HepG2 (cell line): ENCODE measurements at regions not wholly inside any gene's neighbourhood (a gene's known extent, or its start where the extent isn't known, plus 50 kb on each side); places are given as distances from the start of the nearest gene placed in this dataset.

ENCODE experiments used
- ATAC-seq: fragments of 200-7000 bp; cut with Tn5 transposase; 3 replicates; pipeline ENCODE4 v1.9.1; 2020; ENCODE audit warnings: mild to moderate bottlenecking, moderate library complexity
- BruUV-seq: library from RNA; stranded (reverse); fragments of 400-500 nt; replicated peaks from 2 replicates; lab custom pipeline; 2021; lab: Mats Ljungman, UMichigan
- CTCF ChIA-PET: fragments of 300-600 bp; formaldehyde crosslinking; extraction: SDS; loops from one replicate; lab custom pipeline; 2021; ENCODE audit warnings: low total read pairs, inconsistent platforms, low intra/inter-chr PET ratio; lab: Yijun Ruan, JAX
- POLR2A ChIA-PET: fragments of 350-600 bp; sonication (Branson Sonifier 250); formaldehyde crosslinking; loops from one replicate; lab custom pipeline; 2020; ENCODE audit warnings: antibody characterized with exemption, inconsistent platforms; lab: Yijun Ruan, JAX
- DNase-seq: peaks from one replicate; pipeline ENCODE4 v3.0.0-alpha.2; 2015; ENCODE audit warnings: low spot score
- FAIRE-seq: peaks from 3 replicates; lab custom pipeline; 2011; peaks lifted over from hg19 to GRCh38; lab: Jason Lieb, UNC
- H2AFZ ChIP-seq: one replicate; pipeline ENCODE4 v1.6.1; 2011; ENCODE audit warnings: low read length, inconsistent platforms
- H3K27ac ChIP-seq: fragments of 300-600 bp; 3 replicates; pipeline ENCODE4 v1.8.0; 2011; ENCODE audit warnings: mixed run types, mild to moderate bottlenecking, mixed read lengths, low read length, inconsistent platforms; ENCODE audit not compliant: insufficient read depth; ENCODE audit errors: extremely low read length
- H3K27me3 ChIP-seq, 2 experiments: fragments of 200-600 bp in 1 of 2; 2 replicates in 1 of 2; 3 replicates in 1 of 2; pipeline versions ENCODE4 v1.6.0 to v1.8.0; 2011; ENCODE audit warnings: low read length in 2 of 2, mild to moderate bottlenecking in 2 of 2, moderate library complexity in 2 of 2, inconsistent platforms in 1 of 2; ENCODE audit not compliant: insufficient read depth in 2 of 2, control insufficient read depth in 1 of 2
- H3K36me3 ChIP-seq, 2 experiments: fragments of 200-600 bp in 1 of 2; replicated peaks in 1 of 2; 2 replicates in 1 of 2; 3 replicates in 1 of 2; pipeline versions ENCODE4 v1.5.1 to v1.8.0; 2011; ENCODE audit warnings: low read length in 2 of 2, inconsistent platforms in 1 of 2; ENCODE audit not compliant: insufficient read depth in 2 of 2, control insufficient read depth in 1 of 2
- H3K4me1 ChIP-seq: 2 replicates; pipeline ENCODE4 v1.5.1; 2012; ENCODE audit warnings: low read length, inconsistent platforms; ENCODE audit not compliant: insufficient read depth
- H3K4me2 ChIP-seq: 2 replicates; pipeline ENCODE4 v1.6.0; 2011; ENCODE audit warnings: low read depth, low read length, inconsistent platforms
- H3K4me3 ChIP-seq, 3 experiments: fragments of 200-600 bp in 1 of 3; sonication (generic), shearing (Covaris generic) in 1 of 3; replicated peaks in 1 of 3; 2 replicates each; pipeline ENCODE4 v1.5.1; 2011 to 2016; ENCODE audit warnings: low read length in 3 of 3, inconsistent platforms in 2 of 3, low read depth in 2 of 3, mild to moderate bottlenecking in 2 of 3, control low read depth in 1 of 3, mixed read lengths in 1 of 3; ENCODE audit not compliant: insufficient read depth in 1 of 3
- H3K79me2 ChIP-seq: one replicate; pipeline ENCODE4 v1.6.1; 2011; ENCODE audit warnings: low read length, inconsistent platforms; ENCODE audit not compliant: insufficient read depth
- H3K9ac ChIP-seq: 2 replicates; pipeline ENCODE4 v1.6.0; 2011; ENCODE audit warnings: mild to moderate bottlenecking, low read depth, low read length, inconsistent platforms; ENCODE audit not compliant: insufficient read depth
- H3K9me3 ChIP-seq: 2 replicates; pipeline ENCODE4 v1.5.1; 2012; ENCODE audit warnings: mild to moderate bottlenecking, low read length
- H4K20me1 ChIP-seq: 2 replicates; pipeline ENCODE4 v1.6.0; 2011; ENCODE audit warnings: inconsistent platforms, mild to moderate bottlenecking, low read length, moderate library complexity; ENCODE audit not compliant: insufficient read depth
- CHCHD3 ChIP-seq: sonication (generic); formaldehyde crosslinking; IDR thresholded peaks from 2 replicates; pipeline ENCODE4 v1.8.0; 2022; ENCODE audit warnings: mild to moderate bottlenecking, missing genetic modification reagents, moderate library complexity
- DNMT3B ChIP-seq: conservative IDR thresholded peaks from 2 replicates; pipeline ENCODE4 v1.6.1; 2016; ENCODE audit warnings: missing biosample characterization, control low read depth
- ELF4 ChIP-seq: sonication (generic); formaldehyde crosslinking; IDR thresholded peaks from 2 replicates; pipeline ENCODE4 v1.5.0; 2020; ENCODE audit warnings: missing genetic modification reagents, mild to moderate bottlenecking, moderate library complexity, borderline replicate concordance
- HDAC6 ChIP-seq: fragments of 200-600 bp; sonication (generic); IDR thresholded peaks from 2 replicates; pipeline ENCODE4 v1.7.0; 2017; ENCODE audit warnings: mild to moderate bottlenecking, antibody characterized with exemption, low read length, low read depth
- HOXA7 ChIP-seq: sonication (generic); formaldehyde crosslinking; IDR thresholded peaks from 2 replicates; pipeline ENCODE4 v1.8.1; 2022; ENCODE audit warnings: mild to moderate bottlenecking, missing genetic modification reagents, moderate library complexity
- MED1 ChIP-seq: sonication (generic); formaldehyde crosslinking; IDR thresholded peaks from 2 replicates; pipeline ENCODE4 v1.4.0; 2020; ENCODE audit warnings: missing genetic modification reagents
- MEF2D ChIP-seq: sonication (generic); formaldehyde crosslinking; IDR thresholded peaks from 2 replicates; pipeline ENCODE4 v1.5.1; 2020; ENCODE audit warnings: mild to moderate bottlenecking, missing genetic modification reagents
- NR1H2 ChIP-seq: sonication (generic); formaldehyde crosslinking; IDR thresholded peaks from 2 replicates; pipeline ENCODE4 v1.8.1; 2022; ENCODE audit warnings: low read depth, missing genetic modification reagents, borderline replicate concordance
- REXO4 ChIP-seq: sonication (generic); formaldehyde crosslinking; IDR thresholded peaks from 2 replicates; pipeline ENCODE4 v1.8.0; 2022; ENCODE audit warnings: missing genetic modification reagents, mild to moderate bottlenecking, borderline replicate concordance
- RFXANK ChIP-seq: IDR thresholded peaks from 2 replicates; pipeline ENCODE4 v1.6.1; 2016
- ZFX ChIP-seq: sonication (generic); formaldehyde crosslinking; IDR thresholded peaks from 2 replicates; pipeline ENCODE4 v1.4.0; 2020; ENCODE audit warnings: mild to moderate bottlenecking, low read depth, missing genetic modification reagents, moderate library complexity
- ZNF232 ChIP-seq: sonication (generic); formaldehyde crosslinking; IDR thresholded peaks from 2 replicates; pipeline ENCODE4 v1.4.0; 2020; ENCODE audit warnings: missing genetic modification reagents, borderline replicate concordance
- ZNF354B ChIP-seq: sonication (generic); formaldehyde crosslinking; IDR thresholded peaks from 2 replicates; pipeline ENCODE4 v1.8.0; 2022; ENCODE audit warnings: mild to moderate bottlenecking, missing genetic modification reagents
- ZNF569 ChIP-seq: sonication (generic); formaldehyde crosslinking; IDR thresholded peaks from 2 replicates; pipeline ENCODE4 v1.5.0; 2020; ENCODE audit warnings: mild to moderate bottlenecking, missing genetic modification reagents, moderate library complexity, borderline replicate concordance
- WGBS: methylation state at CpG from one replicate; pipeline ENCODE4 v1.1.6; 2017; ENCODE audit warnings: low lambda C conversion rate; 5-methylcytosine and 5-hydroxymethylcytosine counted together
- in situ Hi-C: cut with HindIII; loops from 2 replicates; pipeline ENCODE4 v1.10.0; 2017; ENCODE audit warnings: low pct_unique_long_range_greater_than_20kb; ENCODE audit not compliant: extremely low pct_ligation_motif_present
- intact Hi-C: fragments of 100-400 bp; cut with micrococcal nuclease; formaldehyde crosslinking; loops from one replicate; pipeline ENCODE4 v1.10.0; 2022; ENCODE audit not compliant: unreplicated experiment
- TF ChIP-seq, protein P1 (sequence below): sonication (generic); formaldehyde crosslinking; IDR thresholded peaks from 2 replicates; pipeline ENCODE4 v1.5.0; 2020; ENCODE audit warnings: missing genetic modification reagents
- TF ChIP-seq, protein P2 (sequence below): sonication (generic); formaldehyde crosslinking; IDR thresholded peaks from 2 replicates; pipeline ENCODE4 v1.8.0; 2022; ENCODE audit warnings: mild to moderate bottlenecking, missing genetic modification reagents

DNA sequence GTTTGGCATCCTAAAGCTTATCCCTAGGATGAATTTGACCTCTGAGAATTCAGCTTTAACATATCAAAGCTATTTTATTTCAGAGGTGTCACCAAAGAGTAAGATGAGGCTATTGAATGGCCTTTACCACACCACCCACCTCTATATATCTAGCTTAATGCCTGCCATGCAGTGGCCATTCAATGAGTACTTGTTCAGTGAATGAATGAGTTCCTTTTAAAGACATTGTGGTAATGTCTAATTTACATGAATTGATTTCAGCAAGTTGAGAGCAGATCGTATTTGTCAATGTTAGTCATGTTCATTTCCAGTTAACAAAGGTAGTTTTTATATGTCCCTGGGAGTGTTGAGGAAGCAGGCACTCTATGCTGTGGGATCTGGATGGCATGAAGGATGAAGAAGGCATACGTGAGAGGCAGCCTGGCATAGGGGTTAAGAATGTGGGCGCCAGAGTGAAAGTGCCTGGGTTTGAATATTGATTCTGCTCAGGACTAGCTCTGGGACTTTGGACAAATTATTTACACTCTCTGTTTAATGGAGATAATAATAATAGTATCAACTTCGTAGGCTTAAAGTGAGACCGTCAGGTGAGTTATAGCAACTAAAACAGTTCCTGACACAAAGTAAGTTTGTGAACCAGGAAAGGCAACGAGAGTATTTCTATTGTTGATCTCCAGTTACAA, 434.1 kb upstream of the CHST9 start:
- 4% methylated on average over 6 of the region's 6 CpGs for WGBS
- no peak for FAIRE-seq
- Histone ChIP-seq H3K27me3 (no peaks in the 10 kb centered on the region), H2AFZ (no peak overlapping the region), H3K36me3 (no peaks in the 10 kb centered on the region), H3K79me2 (no peaks in the 10 kb centered on the region), H3K4me1 (no peaks in the 10 kb centered on the region), H3K27ac (no peak overlapping the region), H3K4me3 (no peak overlapping the region), H4K20me1 (no peaks in the 10 kb centered on the region), H3K4me2 (no peak overlapping the region), H3K9me3 (no peaks in the 10 kb centered on the region), H3K9ac (no peak overlapping the region)
- DNase-seq, result no peak
- intact Hi-C loops (no loop called here), in situ Hi-C loops (loop anchor here (25.0 kb wide), 1 partner anchor 568 kb away; the partner anchor contains the start of gene CDH2)
- no TSS peak for BruUV-seq
- POLR2A ChIA-PET, result no interaction called here
- CTCF ChIA-PET, result no interaction called here
- TF ChIP-seq, protein P1, sequence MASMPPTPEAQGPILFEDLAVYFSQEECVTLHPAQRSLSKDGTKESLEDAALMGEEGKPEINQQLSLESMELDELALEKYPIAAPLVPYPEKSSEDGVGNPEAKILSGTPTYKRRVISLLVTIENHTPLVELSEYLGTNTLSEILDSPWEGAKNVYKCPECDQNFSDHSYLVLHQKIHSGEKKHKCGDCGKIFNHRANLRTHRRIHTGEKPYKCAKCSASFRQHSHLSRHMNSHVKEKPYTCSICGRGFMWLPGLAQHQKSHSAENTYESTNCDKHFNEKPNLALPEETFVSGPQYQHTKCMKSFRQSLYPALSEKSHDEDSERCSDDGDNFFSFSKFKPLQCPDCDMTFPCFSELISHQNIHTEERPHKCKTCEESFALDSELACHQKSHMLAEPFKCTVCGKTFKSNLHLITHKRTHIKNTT, result no peak
- TF ChIP-seq REXO4 (CRISPR knock-in tag) (no peak), ZNF569 (CRISPR knock-in tag) (no peak), MED1 (CRISPR knock-in tag) (no peak), NR1H2 (CRISPR knock-in tag) (no peak), RFXANK (CRISPR knock-in tag) (no peak), ZNF232 (CRISPR knock-in tag) (no peak), DNMT3B (CRISPR knock-in tag) (no peak), HDAC6 (no peak), ZNF354B (CRISPR knock-in tag) (no peak), CHCHD3 (CRISPR knock-in tag) (no peak), ELF4 (CRISPR knock-in tag) (no peak), MEF2D (CRISPR knock-in tag) (no peak), HOXA7 (CRISPR knock-in tag) (no peak), ZFX (no peak)
- TF ChIP-seq, protein P2, sequence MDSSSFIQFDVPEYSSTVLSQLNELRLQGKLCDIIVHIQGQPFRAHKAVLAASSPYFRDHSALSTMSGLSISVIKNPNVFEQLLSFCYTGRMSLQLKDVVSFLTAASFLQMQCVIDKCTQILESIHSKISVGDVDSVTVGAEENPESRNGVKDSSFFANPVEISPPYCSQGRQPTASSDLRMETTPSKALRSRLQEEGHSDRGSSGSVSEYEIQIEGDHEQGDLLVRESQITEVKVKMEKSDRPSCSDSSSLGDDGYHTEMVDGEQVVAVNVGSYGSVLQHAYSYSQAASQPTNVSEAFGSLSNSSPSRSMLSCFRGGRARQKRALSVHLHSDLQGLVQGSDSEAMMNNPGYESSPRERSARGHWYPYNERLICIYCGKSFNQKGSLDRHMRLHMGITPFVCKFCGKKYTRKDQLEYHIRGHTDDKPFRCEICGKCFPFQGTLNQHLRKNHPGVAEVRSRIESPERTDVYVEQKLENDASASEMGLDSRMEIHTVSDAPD (CRISPR knock-in tag), result no peak
- no peak for ATAC-seq
